NB4 (cell line): ENCODE measurements at regions not wholly inside any gene's neighbourhood (a gene's known extent, or its start where the extent isn't known, plus 50 kb on each side); places are given as distances from the start of the nearest gene placed in this dataset.

Experiments used
- DNase-seq: peaks from one replicate; pipeline ENCODE4 v3.0.0; 2010; ENCODE audit warnings: low read depth
- H3K4me3 ChIP-seq: one replicate; pipeline ENCODE4 v1.5.1; 2011; ENCODE audit warnings: mild to moderate bottlenecking, low read depth, low read length, moderate library complexity
- CTCF ChIP-seq: IDR thresholded peaks from one replicate; pipeline ENCODE4 v1.5.1; 2012; ENCODE audit warnings: low read depth, low read length
- MAX ChIP-seq: IDR thresholded peaks from 2 replicates; pipeline ENCODE4 v1.6.1; 2011; ENCODE audit warnings: low read depth, low read length
- MYC ChIP-seq: IDR thresholded peaks from 2 replicates; pipeline ENCODE4 v1.6.1; 2011; ENCODE audit warnings: low read depth, low read length
- POLR2A ChIP-seq: IDR thresholded peaks from 2 replicates; pipeline ENCODE4 v1.6.1; 2011; ENCODE audit warnings: mild to moderate bottlenecking; ENCODE audit not compliant: insufficient read length; ENCODE audit errors: extremely low read depth

GRCh38 chr4:189162073-189162789 lies 778.4 kb upstream of the FRG1 start:
- no peak overlapping the region for H3K4me3 ChIP-seq
- DNase-seq: no peak
- TF ChIP-seq CTCF: no peak
- TF ChIP-seq MAX: no peak
- TF ChIP-seq MYC: no peak
- no peak for TF ChIP-seq POLR2A

GRCh38 chr4:189162888-189163287 lies 777.8 kb upstream of the FRG1 start:
- DNase-seq: no peak
- no peak overlapping the region for H3K4me3 ChIP-seq
- TF ChIP-seq MYC (no peak), POLR2A (no peak), MAX (no peak), CTCF (no peak)

- no peak for DNase-seq
- H3K4me3 ChIP-seq: no peak overlapping the region
- no peak for TF ChIP-seq MAX
Observed at GRCh38 chr4:189176002-189176401, 764.7 kb upstream of the FRG1 start.

- TF ChIP-seq MAX (no peak), MYC (no peak), CTCF (no peak), POLR2A (no peak)
- no peak overlapping the region for H3K4me3 ChIP-seq
- no peak for DNase-seq
Observed at GRCh38 chr4:189177130-189177529, 763.5 kb upstream of the FRG1 start.

GRCh38 chr4:189178125-189178746 lies 762.4 kb upstream of the FRG1 start:
- no peak overlapping the region for H3K4me3 ChIP-seq
- TF ChIP-seq CTCF: no peak
- no peak for TF ChIP-seq MAX
- no peak for TF ChIP-seq MYC
- TF ChIP-seq POLR2A: no peak
- DNase-seq: no peak

GRCh38 chr4:189185810-189186432 lies 754.8 kb upstream of the FRG1 start:
- no peak for DNase-seq
- no peak for TF ChIP-seq MYC
- no peak for TF ChIP-seq CTCF
- no peak for TF ChIP-seq POLR2A
- no peak for TF ChIP-seq MAX
- no peak overlapping the region for H3K4me3 ChIP-seq
